ENCODE measurements at regions not wholly inside any gene's neighbourhood (a gene's known extent, or its start where the extent isn't known, plus 50 kb on each side); places are given as distances from the start of the nearest gene placed in this dataset.
"Not testable (repeated sequence)": the region's sequence is repeated elsewhere in the genome, so short reads cannot be mapped to it uniquely, and the experiment has no call there.

- 89 to 90% methylated on average over 10 to 13 of the region's 15 CpGs for WGBS, 2 donors
- no peak for DNase-seq
- intact Hi-C loops (cut with DNase I), result no loop called here
These were observed 237.6 kb upstream of the SFSWAP start for GRCh38 chr12:131473261-131473660.

GRCh38 chr12:131473741-131474709 is 236.9 kb upstream of the SFSWAP start:
- no peak for TF ChIP-seq POLR2A (IDR thresholded peaks at IDR 0.05)
- no peak for TF ChIP-seq CTCF (IDR thresholded peaks at IDR 0.05)
- 67 to 73% methylated on average over 26 to 27 of the region's 31 CpGs for WGBS, 2 donors
- Histone ChIP-seq H3K9me3 (no peaks in the 10 kb centered on the region), H3K36me3 (no peaks in the 10 kb centered on the region), H3K4me1 (no peaks in the 10 kb centered on the region), H3K4me3 (replicated peaks in 1 of 3) (no peak overlapping the region), H3K27me3 (no peaks in the 10 kb centered on the region), H3K27ac (no peak overlapping the region)
- DNase-seq, result no peak
- intact Hi-C loops (cut with DNase I), result no loop called here

More at GRCh38 chr12:131473261-131473660, 237.6 kb upstream of the SFSWAP start:
- no peak for TF ChIP-seq CTCF (IDR thresholded peaks at IDR 0.05)
- Histone ChIP-seq H3K36me3 (no peaks in the 10 kb centered on the region), H3K27me3 (no peaks in the 10 kb centered on the region), H3K9me3 (no peaks in the 10 kb centered on the region), H3K4me1 (no peaks in the 10 kb centered on the region), H3K4me3 (replicated peaks in 1 of 3) (no peak overlapping the region), H3K27ac (no peak overlapping the region)

GRCh38 chr12:131475012-131475411 is 235.9 kb upstream of the SFSWAP start:
- H3K9me3 ChIP-seq; intact Hi-C loops (cut with DNase I); DNase-seq; H3K4me1 ChIP-seq; H3K27ac ChIP-seq; H3K36me3 ChIP-seq; H3K4me3 ChIP-seq (replicated peaks in 1 of 3); H3K27me3 ChIP-seq: not testable (repeated sequence)
- 90% methylated on average over 2 of the region's 19 CpGs; no CpG with 5 or more reads in 1 of the 2 donors for WGBS, 2 donors

GRCh38 chr12:131477613-131478012 is 233.3 kb upstream of the SFSWAP start:
- Histone ChIP-seq H3K27me3 (no peaks in the 10 kb centered on the region), H3K27ac (no peak overlapping the region)
- WGBS, 2 donors, result 91 to 97% methylated on average over 2 of the region's 2 CpGs

GRCh38 chr12:131478468-131478867 is 232.4 kb upstream of the SFSWAP start:
- Histone ChIP-seq H3K27ac (no peak overlapping the region), H3K27me3 (no peaks in the 10 kb centered on the region), H3K4me3 (replicated peaks in 1 of 3) (no peak overlapping the region), H3K4me1 (no peaks in the 10 kb centered on the region), H3K36me3 (no peaks in the 10 kb centered on the region), H3K9me3 (no peaks in the 10 kb centered on the region)
- no peak for DNase-seq
- TF ChIP-seq CTCF (IDR thresholded peaks at IDR 0.05) (no peak), POLR2A (IDR thresholded peaks at IDR 0.05) (no peak)
- WGBS, 2 donors, result 76 to 88% methylated on average over 2 to 3 of the region's 3 CpGs
- intact Hi-C loops (cut with DNase I), result no loop called here

More at GRCh38 chr12:131477613-131478012, 233.3 kb upstream of the SFSWAP start:
- H3K4me3 ChIP-seq (replicated peaks in 1 of 3), result no peak overlapping the region
- no peaks in the 10 kb centered on the region for H3K36me3 ChIP-seq
- TF ChIP-seq POLR2A (IDR thresholded peaks at IDR 0.05) (no peak), CTCF (IDR thresholded peaks at IDR 0.05) (no peak)
- H3K9me3 ChIP-seq, result no peaks in the 10 kb centered on the region
- intact Hi-C loops (cut with DNase I), result no loop called here
- no peaks in the 10 kb centered on the region for H3K4me1 ChIP-seq
- no peak for DNase-seq
